Astrocyte (in vitro differentiated cells and primary cell): ENCODE measurements at regions not wholly inside any gene's neighbourhood (a gene's known extent, or its start where the extent isn't known, plus 50 kb on each side); places are given as distances from the start of the nearest gene placed in this dataset.

ENCODE experiments used
- DNase-seq: peaks from one replicate; pipeline ENCODE4 v3.0.0-alpha.2; 2010; ENCODE audit warnings: low read depth
- FAIRE-seq: peaks from 2 replicates; lab custom pipeline; 2011; peaks lifted over from hg19 to GRCh38; lab: Jason Lieb, UNC
- H2AFZ ChIP-seq: 2 replicates; pipeline ENCODE4 v1.6.0; 2012; ENCODE audit warnings: low read depth, low read length, inconsistent platforms
- H3K27ac ChIP-seq: 2 replicates; pipeline ENCODE4 v1.5.1; 2011; ENCODE audit warnings: low read depth, low read length, inconsistent platforms
- H3K27me3 ChIP-seq: 2 replicates; pipeline ENCODE4 v1.6.0; 2011; ENCODE audit warnings: low read length, inconsistent platforms; ENCODE audit not compliant: insufficient read depth
- H3K36me3 ChIP-seq: 2 replicates; pipeline ENCODE4 v1.5.1; 2011; ENCODE audit warnings: low read length, inconsistent platforms; ENCODE audit not compliant: insufficient read depth
- H3K4me1 ChIP-seq: 2 replicates; pipeline ENCODE4 v1.5.1; 2011; ENCODE audit warnings: low read length, inconsistent platforms; ENCODE audit not compliant: insufficient read depth
- H3K4me2 ChIP-seq: 2 replicates; pipeline ENCODE4 v1.6.0; 2012; ENCODE audit warnings: low read length, inconsistent platforms
- H3K4me3 ChIP-seq: 2 replicates; pipeline ENCODE4 v1.5.1; 2011; ENCODE audit warnings: low read depth, mild to moderate bottlenecking, low read length, inconsistent platforms; ENCODE audit not compliant: insufficient read depth
- H3K79me2 ChIP-seq: 2 replicates; pipeline ENCODE4 v1.6.0; 2012; ENCODE audit warnings: mild to moderate bottlenecking, low read length, inconsistent platforms; ENCODE audit not compliant: insufficient read depth
- H3K9ac ChIP-seq: 2 replicates; pipeline ENCODE4 v1.6.0; 2012; ENCODE audit warnings: mild to moderate bottlenecking, low read length, inconsistent platforms
- H3K9me3 ChIP-seq: 2 replicates; pipeline ENCODE4 v1.5.1; 2012; ENCODE audit warnings: low read depth, mild to moderate bottlenecking, low read length, inconsistent platforms; ENCODE audit not compliant: insufficient read depth
- H4K20me1 ChIP-seq: 2 replicates; pipeline ENCODE4 v1.6.0; 2012; ENCODE audit warnings: low read length, inconsistent platforms; ENCODE audit not compliant: insufficient read depth
- H3K27ac Mint-ChIP-seq: one replicate; pipeline ENCODE4 v1.8.0; 2021; ENCODE audit warnings: mild to moderate bottlenecking, mixed read lengths; ENCODE audit not compliant: unreplicated experiment
- H3K27me3 Mint-ChIP-seq: one replicate; pipeline ENCODE4 v1.8.0; 2021; ENCODE audit warnings: low read depth, mixed read lengths; ENCODE audit not compliant: unreplicated experiment
- H3K36me3 Mint-ChIP-seq: one replicate; pipeline ENCODE4 v1.8.0; 2021; ENCODE audit warnings: low read depth, mixed read lengths; ENCODE audit not compliant: unreplicated experiment
- H3K4me1 Mint-ChIP-seq: one replicate; pipeline ENCODE4 v1.8.0; 2021; ENCODE audit warnings: low read depth, mixed read lengths; ENCODE audit not compliant: unreplicated experiment
- H3K4me3 Mint-ChIP-seq: one replicate; pipeline ENCODE4 v1.8.0; 2021; ENCODE audit warnings: mild to moderate bottlenecking, moderate library complexity, mixed read lengths; ENCODE audit not compliant: unreplicated experiment
- H3K9me3 Mint-ChIP-seq: one replicate; pipeline ENCODE4 v1.8.0; 2021; ENCODE audit warnings: mild to moderate bottlenecking, mixed read lengths; ENCODE audit not compliant: unreplicated experiment
- EZH2 ChIP-seq: IDR thresholded peaks from 2 replicates; pipeline ENCODE4 v1.6.1; 2012; ENCODE audit warnings: mild to moderate bottlenecking, low read length, inconsistent platforms; ENCODE audit not compliant: insufficient read depth
- TF ChIP-seq, protein P1 (sequence below): IDR thresholded peaks from 2 replicates; pipeline ENCODE4 v1.5.1; 2011; ENCODE audit warnings: low read depth, mild to moderate bottlenecking, inconsistent platforms, low read length, moderate library complexity; ENCODE audit not compliant: insufficient read depth

GRCh38 chr1:187817782-187818181, 989.0 kb downstream of the PLA2G4A start:
- no peaks in the 10 kb centered on the region for H3K36me3 ChIP-seq
- no peaks in the 10 kb centered on the region for H3K79me2 ChIP-seq
- no peak overlapping the region for H2AFZ ChIP-seq
- Mint-ChIP-seq H3K27ac (no peak overlapping the region), H3K4me1 (no peaks in the 10 kb centered on the region), H3K4me3 (no peak overlapping the region), H3K36me3 (peaks cover 3% of the 10 kb centered on the region), H3K27me3 (peaks cover 2% of the 10 kb centered on the region), H3K9me3 (peaks cover 5% of the 10 kb centered on the region)
- H3K27ac ChIP-seq, result no peak overlapping the region
- H3K4me2 ChIP-seq, result no peak overlapping the region
- no peaks in the 10 kb centered on the region for H4K20me1 ChIP-seq
- H3K4me1 ChIP-seq, result no peaks in the 10 kb centered on the region
- H3K9ac ChIP-seq, result no peak overlapping the region
- H3K4me3 ChIP-seq, result no peak overlapping the region
- FAIRE-seq (no peak), DNase-seq (no peak)
- no peaks in the 10 kb centered on the region for H3K9me3 ChIP-seq
- TF ChIP-seq, protein P1, sequence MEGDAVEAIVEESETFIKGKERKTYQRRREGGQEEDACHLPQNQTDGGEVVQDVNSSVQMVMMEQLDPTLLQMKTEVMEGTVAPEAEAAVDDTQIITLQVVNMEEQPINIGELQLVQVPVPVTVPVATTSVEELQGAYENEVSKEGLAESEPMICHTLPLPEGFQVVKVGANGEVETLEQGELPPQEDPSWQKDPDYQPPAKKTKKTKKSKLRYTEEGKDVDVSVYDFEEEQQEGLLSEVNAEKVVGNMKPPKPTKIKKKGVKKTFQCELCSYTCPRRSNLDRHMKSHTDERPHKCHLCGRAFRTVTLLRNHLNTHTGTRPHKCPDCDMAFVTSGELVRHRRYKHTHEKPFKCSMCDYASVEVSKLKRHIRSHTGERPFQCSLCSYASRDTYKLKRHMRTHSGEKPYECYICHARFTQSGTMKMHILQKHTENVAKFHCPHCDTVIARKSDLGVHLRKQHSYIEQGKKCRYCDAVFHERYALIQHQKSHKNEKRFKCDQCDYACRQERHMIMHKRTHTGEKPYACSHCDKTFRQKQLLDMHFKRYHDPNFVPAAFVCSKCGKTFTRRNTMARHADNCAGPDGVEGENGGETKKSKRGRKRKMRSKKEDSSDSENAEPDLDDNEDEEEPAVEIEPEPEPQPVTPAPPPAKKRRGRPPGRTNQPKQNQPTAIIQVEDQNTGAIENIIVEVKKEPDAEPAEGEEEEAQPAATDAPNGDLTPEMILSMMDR, result no peak
- TF ChIP-seq EZH2, result no peak
- H3K27me3 ChIP-seq, result no peaks in the 10 kb centered on the region

DNA sequence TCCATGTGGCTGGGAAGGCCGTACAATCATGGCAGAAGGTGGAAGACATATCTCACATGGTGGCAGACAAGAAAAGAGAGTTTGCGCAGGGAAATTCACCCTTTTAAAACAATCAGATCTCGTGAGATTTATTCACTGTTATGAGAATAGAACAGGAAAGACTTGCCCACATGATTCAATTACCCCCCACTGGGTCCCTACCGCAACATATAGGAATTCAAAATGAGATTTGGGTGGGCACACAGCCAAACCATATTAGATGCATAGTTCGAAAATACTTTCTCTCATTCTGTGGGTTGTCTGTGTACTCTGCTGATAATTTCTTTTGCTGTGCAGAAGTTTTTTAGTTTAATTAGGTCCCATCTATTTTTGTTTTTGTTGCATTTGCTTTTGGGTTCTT, 990.3 kb downstream of the PLA2G4A start:
- Histone ChIP-seq H3K4me2 (no peak overlapping the region), H3K27ac (no peak overlapping the region), H3K36me3 (no peaks in the 10 kb centered on the region), H3K9ac (no peak overlapping the region), H3K79me2 (no peaks in the 10 kb centered on the region), H3K9me3 (no peaks in the 10 kb centered on the region), H3K4me1 (no peaks in the 10 kb centered on the region), H3K27me3 (no peaks in the 10 kb centered on the region), H2AFZ (no peak overlapping the region), H4K20me1 (no peaks in the 10 kb centered on the region), H3K4me3 (no peak overlapping the region)
- FAIRE-seq, result no peak
- Mint-ChIP-seq H3K4me3 (no peak overlapping the region), H3K36me3 (peaks cover 3% of the 10 kb centered on the region), H3K9me3 (peaks cover 6% of the 10 kb centered on the region), H3K4me1 (no peaks in the 10 kb centered on the region), H3K27me3 (peaks cover 2% of the 10 kb centered on the region), H3K27ac (no peak overlapping the region)
- TF ChIP-seq EZH2, result no peak
- TF ChIP-seq, protein P1, result no peak
- DNase-seq, result no peak

GRCh38 chr1:187836557-187836956, 1007.8 kb downstream of the PLA2G4A start:
- H3K9me3 Mint-ChIP-seq, result no peaks in the 10 kb centered on the region
- no peak overlapping the region for H3K27ac ChIP-seq
- H3K9me3 ChIP-seq, result no peaks in the 10 kb centered on the region
- no peaks in the 10 kb centered on the region for H3K79me2 ChIP-seq
- no peaks in the 10 kb centered on the region for H3K4me1 Mint-ChIP-seq
- no peaks in the 10 kb centered on the region for H3K36me3 Mint-ChIP-seq
- no peak overlapping the region for H2AFZ ChIP-seq
- H3K4me1 ChIP-seq, result no peaks in the 10 kb centered on the region
- H3K4me2 ChIP-seq, result no peak overlapping the region
- no peaks in the 10 kb centered on the region for H3K27me3 Mint-ChIP-seq
- H3K27ac Mint-ChIP-seq, result no peak overlapping the region
- H3K4me3 Mint-ChIP-seq, result no peak overlapping the region
- FAIRE-seq (no peak), DNase-seq (no peak)
- H3K36me3 ChIP-seq, result no peaks in the 10 kb centered on the region
- H3K4me3 ChIP-seq, result no peak overlapping the region
- no peaks in the 10 kb centered on the region for H3K27me3 ChIP-seq
- TF ChIP-seq, protein P1, result no peak
- no peak for TF ChIP-seq EZH2
- no peaks in the 10 kb centered on the region for H4K20me1 ChIP-seq
- H3K9ac ChIP-seq, result no peak overlapping the region
